K562 (cell line): ENCODE measurements at regions not wholly inside any gene's neighbourhood (a gene's known extent, or its start where the extent isn't known, plus 50 kb on each side); places are given as distances from the start of the nearest gene placed in this dataset.

Source experiments
- CTCF ChIP-seq, 3 experiments: IDR thresholded peaks in 2 of 3; conservative IDR thresholded peaks in 1 of 3; 2 replicates each; pipeline ENCODE4 v1.5.1; 2011 to 2012; ENCODE audit warnings: low read length in 3 of 3, mild to moderate bottlenecking in 3 of 3, control low read depth in 2 of 3, improper control_type of control experiment in 1 of 3, inconsistent platforms in 1 of 3, low read depth in 1 of 3, mixed read lengths in 1 of 3, moderate library complexity in 1 of 3; ENCODE audit not compliant: insufficient read depth in 2 of 3
- LEF1 ChIP-seq: fragments of 450-650 bp; IDR thresholded peaks from 2 replicates; pipeline ENCODE4 v1.6.1; 2016; ENCODE audit warnings: mild to moderate bottlenecking
- POLR2AphosphoS2 ChIP-seq: IDR thresholded peaks from 2 replicates; pipeline ENCODE4 v1.6.1; 2012; ENCODE audit warnings: low read length, improper control_type of control experiment
- ZNF24 ChIP-seq: fragments of 450-650 bp; IDR thresholded peaks from 2 replicates; pipeline ENCODE4 v1.6.1; 2016

GRCh38 chr6:91094806-91095475 is 508.1 kb upstream of the MAP3K7 start:
- no peak for TF ChIP-seq ZNF24
- TF ChIP-seq POLR2AphosphoS2, result no peak
- no peak for TF ChIP-seq LEF1
- TF ChIP-seq CTCF (IDR thresholded peaks at IDR 0.05 in 2 of 3, conservative IDR thresholded peaks at IDR 0.05 in 1 of 3; ENCODE audit: insufficient read depth in 2 of 3, low read depth in 1 of 3, low read length in 3 of 3), result no peak
